ENCODE measurements at regions not wholly inside any gene's neighbourhood (a gene's known extent, or its start where the extent isn't known, plus 50 kb on each side); places are given as distances from the start of the nearest gene placed in this dataset.
"Not testable (repeated sequence)": the region's sequence is repeated elsewhere in the genome, so short reads cannot be mapped to it uniquely, and the experiment has no call there.

DNA sequence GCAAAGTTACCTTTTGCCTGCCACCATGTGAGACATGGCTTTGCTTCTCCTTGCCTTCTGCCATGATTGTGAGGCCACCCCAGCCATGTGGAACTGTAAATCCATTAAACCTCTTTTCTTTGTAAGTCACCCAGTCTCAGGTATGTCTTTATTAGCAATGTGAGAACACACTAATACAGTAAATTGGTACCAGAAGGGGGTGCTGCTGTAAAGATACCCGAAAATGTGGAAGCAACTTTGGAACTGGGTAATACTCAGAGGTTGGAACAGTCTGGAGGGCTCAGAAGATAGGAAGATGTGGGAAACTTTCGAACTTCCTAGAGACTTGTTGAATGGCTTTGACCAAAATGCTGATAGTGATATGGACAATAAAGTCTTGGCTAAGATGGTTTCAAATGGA, 184.8 kb upstream of the LHX8 start:
- not testable (repeated sequence) for DNase-seq

DNA sequence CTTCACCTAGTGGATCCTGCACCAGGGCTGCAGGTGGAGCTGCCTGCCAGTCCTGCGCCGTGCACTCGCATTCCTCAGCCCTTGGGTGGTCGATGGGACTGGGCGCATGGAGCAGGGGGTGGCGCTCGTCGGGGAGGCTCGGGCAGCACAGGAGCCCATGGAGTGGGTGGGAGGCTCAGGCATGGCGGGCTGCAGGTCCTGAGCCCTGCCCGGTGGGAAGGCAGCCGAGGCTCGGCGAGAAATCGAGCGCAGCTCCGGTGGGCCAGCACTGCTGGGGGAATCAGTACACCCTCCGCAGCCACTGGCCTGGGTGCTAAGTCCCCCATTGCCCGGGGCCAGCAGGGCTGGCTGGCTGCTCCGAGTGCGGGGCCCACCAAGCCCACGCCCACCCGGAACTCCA, 182.2 kb upstream of the LHX8 start:
- DNase-seq, result not testable (repeated sequence)

DNA sequence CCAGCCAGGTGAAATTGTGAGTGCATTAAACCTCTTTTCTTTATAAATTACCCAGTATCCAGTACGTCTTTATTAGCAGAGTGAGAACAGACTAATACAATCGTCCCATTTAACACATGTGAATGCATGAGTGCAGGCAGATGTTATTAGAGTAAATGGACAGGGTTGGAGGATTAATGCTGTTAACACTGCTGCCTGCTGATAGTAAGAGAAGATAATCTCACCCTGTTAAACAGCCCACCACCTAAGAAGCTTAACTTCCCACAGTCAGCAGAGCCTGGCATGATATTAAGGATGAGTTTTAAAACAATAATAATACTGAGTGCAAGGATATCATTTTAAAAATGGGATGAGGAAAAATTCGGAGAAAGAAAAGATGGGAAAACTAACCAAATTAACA, 181.4 kb upstream of the LHX8 start:
- no peak for DNase-seq

DNA sequence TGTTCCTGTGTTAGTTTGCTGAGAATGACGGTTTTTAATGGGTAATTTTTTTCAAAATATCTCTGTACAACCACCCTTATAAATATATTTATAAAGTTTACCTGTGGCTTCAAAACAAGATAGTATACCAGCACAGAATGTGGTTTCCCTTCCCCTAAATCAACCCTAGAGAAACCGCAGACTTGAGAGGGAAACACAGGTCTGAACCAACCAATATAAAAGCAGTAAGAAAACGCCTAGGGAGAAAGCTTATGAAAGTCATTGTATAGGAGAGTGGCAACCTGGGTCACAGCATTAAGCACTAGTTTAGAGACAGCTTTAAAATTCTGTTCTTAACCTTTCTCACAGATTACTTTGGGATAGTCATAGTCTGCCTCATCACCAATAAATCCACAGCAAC, 180.6 kb upstream of the LHX8 start:
- no peak for DNase-seq

DNA sequence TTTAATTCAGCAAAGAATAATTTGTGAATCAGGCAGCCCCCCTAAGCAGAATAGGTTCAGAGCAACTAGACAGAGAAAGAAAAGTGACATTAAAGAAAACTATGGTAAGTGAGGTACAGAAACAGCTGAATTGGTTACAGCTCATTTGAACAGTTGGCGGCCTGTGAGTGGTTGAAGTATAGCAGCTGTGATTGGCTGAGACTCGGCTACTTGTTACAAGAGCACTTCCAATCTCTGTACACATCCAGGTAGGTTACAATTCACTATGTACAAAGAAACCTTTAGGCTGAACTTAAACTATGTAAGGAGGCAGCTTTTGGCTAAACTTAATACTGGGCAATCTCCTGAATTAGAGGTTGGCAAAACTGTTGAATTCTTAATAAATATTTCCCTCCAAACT, 171.1 kb upstream of the LHX8 start:
- no peak for DNase-seq

DNA sequence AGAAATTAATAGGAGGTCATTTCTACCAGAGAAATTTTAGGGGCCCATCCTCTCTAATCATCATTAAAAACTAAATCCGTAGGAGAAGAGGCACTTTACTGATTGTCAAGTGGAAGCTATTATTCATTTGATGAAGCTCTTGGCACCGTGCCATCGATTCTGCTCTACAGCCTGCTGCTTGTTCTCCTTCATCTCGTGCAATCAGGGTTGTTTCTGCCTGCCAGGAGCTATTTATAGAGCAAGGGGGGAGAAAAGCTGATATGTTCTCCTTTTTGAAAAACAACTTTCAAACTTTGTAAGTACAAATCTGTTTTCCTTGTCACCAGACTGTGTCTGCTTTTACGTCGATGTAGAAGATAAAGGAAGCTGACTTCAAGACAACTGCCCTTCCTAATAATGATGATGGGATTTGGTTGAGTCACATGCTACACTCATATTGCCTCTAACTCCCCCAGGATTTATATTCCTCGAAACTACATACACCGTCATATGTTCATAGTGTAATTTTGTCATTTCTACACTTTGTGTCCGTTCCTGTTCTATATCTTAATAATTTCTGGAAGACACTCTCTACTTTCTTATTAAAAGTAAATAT, 169.6 kb upstream of the LHX8 start:
- DNase-seq, result peak; percentile 77 to 87

DNA sequence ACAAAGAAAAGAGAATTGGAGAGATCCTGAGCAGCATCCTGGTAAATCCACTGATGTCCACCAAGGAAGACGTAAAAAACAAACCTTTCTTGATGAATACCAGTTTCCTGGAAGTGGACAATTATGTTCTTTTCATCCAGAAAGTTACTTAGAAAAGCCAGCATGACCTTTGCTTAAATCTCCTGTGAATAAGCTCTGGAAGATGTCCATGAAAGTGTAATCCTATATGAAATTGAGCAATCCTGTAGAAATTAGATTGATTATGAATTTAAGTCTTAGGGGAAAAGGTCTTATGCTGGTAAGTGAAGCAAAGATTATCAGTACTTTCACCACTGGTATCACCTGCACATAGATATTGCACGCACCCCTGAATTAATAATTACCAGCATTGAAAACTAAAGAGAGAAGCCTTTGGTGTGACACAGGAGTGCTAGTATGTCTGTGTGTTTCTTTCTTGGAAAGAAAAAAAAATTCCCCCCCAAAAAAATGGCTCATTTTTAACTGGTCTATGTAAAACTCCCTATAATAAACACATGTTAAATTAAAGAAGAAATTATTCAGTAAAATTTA, 164.5 kb upstream of the LHX8 start:
- DNase-seq, result no peak

DNA sequence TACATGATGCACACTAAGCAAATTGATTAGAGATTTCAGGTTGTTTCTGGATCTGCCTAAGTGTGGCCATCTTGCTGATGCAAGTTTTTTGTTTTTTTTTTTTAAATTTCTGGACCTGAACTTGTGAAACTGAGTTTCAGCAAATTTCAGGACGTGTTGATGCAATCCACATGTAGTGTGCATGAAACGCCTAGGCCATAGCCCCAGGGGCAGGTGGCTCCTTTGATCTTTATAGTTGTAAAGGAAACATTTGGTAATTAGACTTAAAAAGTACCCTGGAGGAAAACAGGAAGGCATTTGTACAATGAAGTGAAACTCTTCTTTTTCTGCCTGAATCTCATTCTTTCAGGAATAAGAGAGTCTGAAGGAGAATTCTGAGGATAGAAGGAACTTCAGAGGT, 162.2 kb upstream of the LHX8 start:
- DNase-seq, result no peak

DNA sequence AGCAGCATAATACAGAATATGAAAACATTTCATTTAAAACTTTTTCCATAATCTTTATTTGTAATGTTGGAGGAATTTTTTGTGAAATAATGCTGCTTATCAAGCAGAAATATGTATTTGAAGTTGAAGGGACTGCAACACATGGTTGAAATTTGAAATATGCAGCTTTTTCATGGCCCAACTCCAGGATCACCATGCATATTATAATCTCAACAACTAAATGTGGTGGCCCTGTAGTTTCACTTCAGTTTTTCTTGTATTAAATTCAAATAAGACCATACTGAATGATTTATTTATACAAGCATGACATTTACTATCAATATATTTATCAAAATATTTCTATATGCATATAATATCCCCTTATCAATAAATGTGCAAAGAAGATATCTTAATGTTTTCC, 157.7 kb upstream of the LHX8 start:
- no peak for DNase-seq

DNA sequence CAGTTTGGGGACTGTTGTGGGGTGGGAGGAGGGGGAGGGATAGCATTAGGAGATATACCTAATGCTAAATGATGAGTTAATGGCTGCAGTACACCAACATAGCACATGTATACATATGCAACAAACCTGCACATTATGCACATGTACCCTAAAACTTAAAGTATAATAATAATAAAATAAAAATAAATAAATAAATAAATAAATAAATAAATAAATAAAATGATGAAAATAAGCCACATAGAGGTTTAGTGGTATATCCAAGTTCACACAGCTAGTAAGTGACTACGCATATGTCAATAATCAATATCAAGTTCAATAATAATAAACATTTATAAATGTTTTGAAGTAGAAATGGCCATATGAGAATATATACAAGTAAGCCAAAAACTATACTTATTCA, 141.7 kb upstream of the LHX8 start:
- DNase-seq, result not testable (repeated sequence)

DNA sequence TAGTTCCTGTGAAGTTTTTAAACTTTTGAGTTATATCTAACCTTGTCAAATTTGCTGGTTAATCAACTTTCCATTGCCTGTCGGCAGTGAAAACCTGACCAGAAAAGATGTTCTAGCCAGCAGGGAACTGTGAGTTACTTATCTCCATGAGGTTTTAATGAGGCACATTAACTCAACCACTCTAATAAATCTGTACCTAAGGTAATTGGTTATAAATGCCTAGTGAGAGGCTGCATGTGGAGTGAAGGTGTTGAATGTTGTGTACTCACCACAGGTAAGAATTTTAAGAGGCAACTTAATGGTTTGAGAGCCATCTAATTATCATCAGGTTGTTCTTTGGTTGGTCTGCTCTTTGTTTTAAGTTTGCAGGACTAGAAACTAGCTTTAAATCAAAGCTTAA, 138.4 kb upstream of the LHX8 start:
- no peak for DNase-seq

DNA sequence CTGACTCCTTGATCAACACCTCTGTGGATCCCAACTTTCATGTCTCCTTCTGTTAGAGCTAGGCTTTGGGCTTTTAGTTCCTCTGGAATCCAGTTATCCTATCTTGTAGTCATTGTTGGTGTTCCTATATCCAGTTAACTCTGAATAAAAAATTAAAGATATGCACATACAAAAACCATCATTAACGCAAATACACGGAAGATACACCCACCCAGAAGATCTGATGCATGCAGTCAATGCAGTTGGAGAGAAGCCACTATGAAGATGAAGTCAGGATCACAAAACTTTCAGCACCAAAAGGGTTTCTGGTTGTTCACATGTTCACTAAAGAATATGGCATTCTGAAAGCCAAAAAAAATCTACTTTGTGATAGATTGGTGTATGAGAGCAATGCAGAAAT, 123.6 kb upstream of the LHX8 start:
- DNase-seq, result no peak

DNA sequence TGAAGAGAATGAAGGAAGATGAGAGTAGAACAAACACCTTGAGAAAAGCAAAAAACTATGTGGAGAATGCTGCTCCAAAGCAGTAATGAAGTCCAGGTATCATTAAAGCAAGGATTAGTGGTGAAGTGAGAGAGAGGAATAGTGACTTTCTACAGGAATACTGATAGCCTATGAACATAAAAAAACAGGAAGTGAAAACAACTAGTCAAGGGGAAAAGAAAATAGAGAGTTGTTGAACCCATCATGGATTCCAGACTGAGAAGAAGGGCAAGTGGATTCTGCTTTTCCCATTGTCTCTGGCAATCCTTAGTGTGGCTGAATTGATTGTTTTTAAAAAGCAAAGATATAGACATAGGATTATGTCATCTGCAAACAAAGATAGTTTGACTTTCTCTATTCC, 119.9 kb upstream of the LHX8 start:
- DNase-seq, result no peak

DNA sequence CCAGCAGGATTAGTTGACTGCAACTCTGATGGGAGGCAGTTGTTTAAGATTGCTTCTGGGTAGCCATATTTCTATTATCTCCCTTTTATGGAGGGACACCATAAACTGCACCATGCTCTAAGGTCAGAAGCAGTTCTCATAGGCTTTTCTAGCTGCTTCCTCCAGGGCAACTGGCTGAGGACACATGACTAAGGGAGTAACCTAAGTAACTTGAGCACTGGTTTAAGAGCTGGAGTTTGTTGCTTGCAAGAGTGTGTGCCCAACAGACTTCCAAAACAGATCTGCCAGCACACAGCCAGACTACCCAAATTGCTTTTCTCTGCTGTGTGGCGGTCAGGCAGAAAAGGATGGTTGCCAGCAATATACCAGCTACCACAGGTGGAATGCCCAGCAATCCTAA, 111.2 kb upstream of the LHX8 start:
- DNase-seq, result no peak

DNA sequence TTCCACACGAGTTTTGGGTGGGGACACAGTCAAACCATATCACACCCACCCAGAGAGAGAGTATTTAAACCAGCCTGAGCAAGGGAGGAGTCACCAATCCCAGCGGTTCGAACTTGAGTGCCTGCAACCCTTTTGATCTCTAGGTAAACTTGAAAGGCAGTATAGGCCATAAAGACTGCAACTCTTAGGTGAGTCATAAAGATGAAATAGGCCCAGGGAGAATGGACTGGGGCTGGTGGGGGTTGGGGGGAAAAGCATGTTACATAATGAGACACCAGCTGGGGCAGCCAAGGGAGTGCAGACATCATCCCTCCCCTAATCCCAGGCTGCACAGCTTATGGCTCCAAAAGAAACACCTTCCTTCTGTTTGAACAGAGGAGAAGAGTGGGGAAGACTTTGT, 99.8 kb upstream of the LHX8 start:
- DNase-seq, result no peak

DNA sequence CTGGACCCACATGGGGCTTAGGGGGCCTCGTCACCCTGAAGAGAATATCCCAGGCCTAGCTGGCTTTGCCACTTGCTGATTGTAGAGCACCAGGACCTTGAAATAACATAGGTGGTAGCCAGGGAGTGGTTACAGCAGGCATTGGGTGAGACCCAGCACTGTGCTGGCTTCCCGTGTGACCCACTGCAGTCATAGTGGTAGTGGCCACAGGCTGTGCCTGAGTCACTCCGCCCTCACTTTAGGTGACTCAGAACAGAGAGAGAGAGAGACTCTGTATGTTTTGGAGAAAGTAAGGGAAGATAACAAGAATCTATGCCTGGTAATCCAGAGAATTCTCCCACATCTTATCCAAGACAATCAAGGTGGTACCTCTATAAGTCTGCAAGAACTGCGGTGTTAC, 98.7 kb upstream of the LHX8 start:
- DNase-seq, result no peak

DNA sequence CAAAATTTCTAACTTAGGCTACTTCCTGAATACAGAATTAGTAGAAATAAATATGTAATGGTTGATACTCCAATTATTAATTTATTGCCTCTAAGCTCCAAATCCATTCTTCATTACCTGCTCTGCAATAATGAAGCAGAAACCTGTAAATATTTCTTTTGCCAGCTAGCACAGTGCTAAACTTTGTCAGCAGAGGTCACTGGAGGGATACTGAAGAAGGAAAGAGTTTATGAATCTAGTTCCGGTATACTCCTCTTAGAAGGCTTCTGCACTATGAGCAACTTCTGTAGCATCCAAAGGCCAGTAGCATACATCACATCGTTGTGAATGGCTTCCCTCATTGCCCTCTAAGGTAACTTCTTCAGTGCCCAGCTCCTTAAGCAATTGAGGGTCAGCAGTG, 81.0 kb upstream of the LHX8 start:
- DNase-seq, result no peak

DNA sequence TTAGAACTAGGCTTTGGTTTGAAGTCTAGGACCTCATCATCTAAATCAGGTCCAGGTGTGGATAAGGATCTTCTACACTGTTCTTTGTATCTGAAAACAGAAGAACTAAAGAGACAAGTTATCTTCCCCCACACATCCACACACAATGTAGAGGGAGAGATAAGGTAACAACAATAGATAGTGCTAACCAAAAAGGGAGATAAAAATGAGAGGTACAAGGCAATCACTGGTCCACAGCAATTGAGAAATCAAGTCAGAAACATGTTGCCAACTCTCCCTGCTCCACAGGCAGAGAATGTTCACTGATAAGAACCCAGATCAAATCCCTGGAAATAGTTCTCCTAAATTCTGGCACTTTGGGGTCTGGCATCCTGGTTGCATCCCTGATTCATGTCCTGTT, 75.8 kb upstream of the LHX8 start:
- DNase-seq, result no peak

DNA sequence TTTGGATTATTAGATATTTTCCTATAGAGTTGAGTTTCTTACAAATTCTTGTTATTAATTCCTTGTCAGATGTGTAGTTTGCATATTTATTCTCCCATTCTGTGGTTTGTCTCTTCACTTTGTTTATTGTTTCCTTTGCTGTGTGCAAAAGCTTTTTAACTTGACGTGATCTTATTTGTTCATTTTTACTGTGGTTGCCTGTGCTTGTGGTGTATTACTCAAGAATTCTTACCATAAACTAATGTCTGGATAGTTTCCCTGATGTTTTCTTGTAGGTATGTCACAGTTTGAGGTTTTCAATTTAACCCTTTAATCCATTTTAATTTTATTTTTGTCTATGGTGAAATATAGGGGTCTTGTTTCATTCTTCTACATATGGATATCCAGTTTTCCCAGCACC, 72.1 kb upstream of the LHX8 start:
- DNase-seq, result no peak

DNA sequence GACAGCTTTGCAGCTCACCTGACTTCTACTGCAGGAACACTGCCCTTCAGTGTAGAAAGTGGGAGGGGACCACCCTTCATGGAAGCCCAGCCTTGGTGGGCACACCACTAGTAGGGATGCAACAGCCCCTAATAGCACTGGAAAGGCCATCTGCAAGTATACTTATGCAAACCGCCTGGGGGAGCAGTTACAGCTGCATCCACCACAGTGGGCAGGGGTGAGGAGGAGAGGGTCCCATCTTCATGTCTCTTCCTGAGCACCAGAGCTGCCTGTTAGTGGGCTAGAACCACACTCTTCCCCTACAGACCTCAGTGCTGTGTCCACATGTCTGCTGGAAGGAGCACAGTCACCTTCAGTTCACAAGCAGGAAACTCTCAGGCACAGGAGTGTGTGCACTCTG, 66.2 kb upstream of the LHX8 start:
- DNase-seq, result no peak

DNA sequence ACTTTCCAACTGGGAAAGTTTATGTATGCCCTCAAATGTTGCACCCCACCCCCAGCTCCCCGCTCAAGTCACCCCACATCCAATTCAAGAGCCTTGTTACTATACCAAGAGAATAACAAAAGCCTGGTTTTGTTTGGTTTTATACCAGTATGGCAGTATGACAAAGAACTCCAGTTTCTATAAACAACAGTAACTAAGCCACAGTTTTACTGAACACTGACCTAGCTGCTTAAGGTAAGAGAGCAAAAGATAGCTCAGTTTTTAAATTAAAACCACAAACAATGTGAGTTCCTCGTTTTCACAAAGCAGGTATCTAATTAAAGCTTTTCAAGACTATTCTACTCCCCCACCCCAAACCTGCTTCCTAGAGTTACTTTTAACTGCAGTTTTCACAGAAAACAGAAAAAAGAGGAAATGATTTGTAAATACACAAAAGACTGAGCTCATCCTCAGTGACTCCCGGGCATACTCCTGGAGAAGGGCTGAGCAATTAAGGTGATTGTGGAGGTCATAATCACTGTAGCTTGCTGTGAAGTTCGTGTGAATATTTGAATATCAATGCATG, 59.3 kb upstream of the LHX8 start:
- no peak for DNase-seq

DNA sequence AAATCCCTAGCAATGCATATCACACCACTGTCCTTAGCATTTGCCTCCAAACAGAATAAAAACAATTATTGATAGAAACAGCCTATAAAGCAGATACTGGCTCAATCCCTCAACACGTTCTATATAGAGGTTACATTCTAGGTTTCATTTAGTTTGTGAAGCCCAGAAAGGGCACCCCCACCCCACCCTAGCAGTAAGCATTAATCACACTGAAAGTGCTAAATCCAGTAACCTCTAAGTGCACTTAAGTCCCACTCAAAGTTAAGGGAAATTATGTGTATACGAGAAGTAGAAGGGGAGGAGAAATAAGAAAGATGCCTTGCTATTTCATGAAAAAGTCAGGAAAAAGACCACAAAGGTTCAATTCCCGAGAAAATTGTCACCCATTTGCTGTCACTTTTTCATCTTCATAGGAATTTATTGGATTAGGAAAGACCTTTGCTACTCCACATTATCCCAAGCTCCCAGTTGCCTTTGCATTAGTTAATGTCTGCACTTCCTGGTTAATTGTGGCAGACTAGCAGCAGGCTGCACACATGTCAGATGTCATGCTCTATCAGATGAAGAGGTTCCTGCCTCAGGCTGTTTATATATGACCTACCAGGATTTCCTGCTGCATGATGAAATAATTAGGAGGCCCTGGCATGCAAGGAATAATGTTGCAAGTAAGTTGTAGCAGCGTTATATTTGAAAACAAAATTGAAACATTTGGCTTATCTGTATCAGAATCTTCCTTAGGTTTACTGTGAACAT, 54.5 kb upstream of the LHX8 start:
- DNase-seq, result peak; percentile 18 to 25

DNA sequence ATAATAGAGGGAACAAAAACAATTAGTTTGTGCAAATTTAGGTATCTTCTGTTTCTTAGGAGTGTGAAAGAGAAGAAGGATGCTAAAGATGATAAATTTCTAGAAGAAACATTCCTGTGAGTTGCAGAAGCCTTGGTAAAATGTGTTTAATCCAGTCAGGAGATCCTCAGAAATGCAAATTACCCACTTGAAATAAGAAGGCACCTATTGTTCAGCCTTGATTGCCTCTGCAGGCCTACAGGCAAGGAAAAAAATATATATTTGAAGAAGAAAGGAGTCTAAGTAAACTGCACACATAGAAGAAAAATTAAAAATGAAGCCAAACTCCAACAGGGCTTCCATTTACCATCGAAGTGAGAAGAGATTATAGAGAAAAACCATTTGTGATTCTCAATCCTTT, 51.0 kb upstream of the LHX8 start:
- DNase-seq, result no peak

DNA sequence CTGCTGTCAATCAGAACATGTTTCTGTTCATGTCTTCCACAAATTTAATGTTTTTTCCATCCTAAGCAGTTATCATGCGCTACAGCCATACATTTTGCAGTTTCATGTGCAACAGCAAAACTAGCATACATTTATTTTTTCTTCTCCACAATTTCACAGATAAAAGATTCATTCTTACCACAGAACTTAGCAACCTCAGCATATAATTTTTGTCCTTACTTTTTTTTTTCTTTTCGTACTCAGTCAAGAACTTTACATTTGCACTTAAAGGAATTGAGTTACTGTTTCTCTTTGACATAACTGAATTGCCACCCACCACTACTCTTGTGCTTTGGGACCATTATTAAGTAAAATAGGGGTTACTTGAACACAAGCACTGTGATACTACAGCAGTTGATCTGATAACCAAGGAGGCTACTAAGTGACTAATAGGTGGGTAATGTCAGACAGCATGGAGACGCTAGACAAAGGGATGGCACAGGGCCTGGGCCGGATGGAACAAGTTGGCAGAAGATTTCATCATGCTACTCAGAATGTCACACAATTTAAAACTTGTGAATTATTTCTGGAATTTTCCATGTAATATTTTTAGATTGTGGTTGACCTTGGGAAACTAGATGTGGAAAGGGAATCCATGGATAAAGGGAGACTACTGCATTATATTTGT, 50.2 kb upstream of the LHX8 start:
- no peak for DNase-seq

All from SHP77 (cell line).